Breast epithelium (tissue), 4 donors: ENCODE measurements at regions not wholly inside any gene's neighbourhood (a gene's known extent, or its start where the extent isn't known, plus 50 kb on each side); places are given as distances from the start of the nearest gene placed in this dataset.

ENCODE experiments used
- DNase-seq, 2 donors: peaks; one replicate each; pipeline ENCODE4 v3.0.0-alpha.2; 2019; ENCODE audit warnings: low spot score in 2 of 2
- H3K27ac ChIP-seq, 2 donors: fragments of 200-600 bp; sonication (generic) in 1 of 2; one replicate each; pipeline ENCODE4 v1.5.1; 2016 to 2019; ENCODE audit warnings: mild to moderate bottlenecking in 1 of 2
- H3K27me3 ChIP-seq, 2 donors: fragments of 200-600 bp; sonication (generic) in 1 of 2; one replicate each; pipeline versions ENCODE4 v1.5.1 to v1.6.0; 2017 to 2019; ENCODE audit warnings: control low read depth in 1 of 2, mild to moderate bottlenecking in 1 of 2
- H3K36me3 ChIP-seq: fragments of 200-600 bp; one replicate; pipeline ENCODE4 v1.5.1; 2019
- H3K4me1 ChIP-seq, 2 donors: fragments of 200-600 bp; sonication (generic); one replicate each; pipeline ENCODE4 v1.5.1; 2016 to 2019; ENCODE audit warnings: control low read depth in 1 of 2
- H3K4me3 ChIP-seq, 3 donors: fragments of 200-600 bp; sonication (generic); 1 replicate in 2 of 3; 2 replicates in 1 of 3; pipeline ENCODE4 v1.5.1; 2016 to 2019; ENCODE audit warnings: mild to moderate bottlenecking in 3 of 3, moderate library complexity in 2 of 3
- H3K9me3 ChIP-seq, 2 donors: fragments of 200-600 bp; sonication (generic) in 1 of 2; one replicate each; pipeline ENCODE4 v1.5.1; 2016 to 2019; ENCODE audit warnings: control low read depth in 1 of 2
- POLR2A ChIP-seq: fragments of 450-650 bp; IDR thresholded peaks from one replicate; pipeline ENCODE4 v1.6.1; 2016; ENCODE audit warnings: antibody characterized with exemption, mild to moderate bottlenecking, moderate library complexity
- POLR2AphosphoS5 ChIP-seq, 3 donors: sonication (generic); formaldehyde crosslinking; IDR thresholded peaks; one replicate each; pipeline ENCODE4 v1.6.1; 2017; ENCODE audit warnings: antibody characterized with exemption in 3 of 3
- intact Hi-C: fragments of 100-400 bp; cut with DNase I; formaldehyde crosslinking; loops from one replicate; pipeline ENCODE4 v1.15.1; 2023; ENCODE audit warnings: low total_unique reads
- TF ChIP-seq, protein P1 (sequence below), 3 donors: fragments of 450-650 bp; IDR thresholded peaks; one replicate each; pipeline ENCODE4 v1.5.1; 2016 to 2017; ENCODE audit warnings: antibody characterized with exemption in 3 of 3, mild to moderate bottlenecking in 3 of 3, moderate library complexity in 3 of 3

GRCh38 chr2:12305931-12306330 is 410.8 kb upstream of the TRIB2 start:
- intact Hi-C loops, result no loop called here
- Histone ChIP-seq H3K4me1 (no peaks in the 10 kb centered on the region), H3K4me3 (no peak overlapping the region), H3K27ac (no peak overlapping the region), H3K36me3 (no peaks in the 10 kb centered on the region), H3K9me3 (no peaks in the 10 kb centered on the region), H3K27me3 (no peaks in the 10 kb centered on the region)
- no peak for DNase-seq
- TF ChIP-seq POLR2AphosphoS5 (IDR thresholded peaks at IDR 0.05) (no peak), POLR2A (no peak)
- TF ChIP-seq, protein P1, sequence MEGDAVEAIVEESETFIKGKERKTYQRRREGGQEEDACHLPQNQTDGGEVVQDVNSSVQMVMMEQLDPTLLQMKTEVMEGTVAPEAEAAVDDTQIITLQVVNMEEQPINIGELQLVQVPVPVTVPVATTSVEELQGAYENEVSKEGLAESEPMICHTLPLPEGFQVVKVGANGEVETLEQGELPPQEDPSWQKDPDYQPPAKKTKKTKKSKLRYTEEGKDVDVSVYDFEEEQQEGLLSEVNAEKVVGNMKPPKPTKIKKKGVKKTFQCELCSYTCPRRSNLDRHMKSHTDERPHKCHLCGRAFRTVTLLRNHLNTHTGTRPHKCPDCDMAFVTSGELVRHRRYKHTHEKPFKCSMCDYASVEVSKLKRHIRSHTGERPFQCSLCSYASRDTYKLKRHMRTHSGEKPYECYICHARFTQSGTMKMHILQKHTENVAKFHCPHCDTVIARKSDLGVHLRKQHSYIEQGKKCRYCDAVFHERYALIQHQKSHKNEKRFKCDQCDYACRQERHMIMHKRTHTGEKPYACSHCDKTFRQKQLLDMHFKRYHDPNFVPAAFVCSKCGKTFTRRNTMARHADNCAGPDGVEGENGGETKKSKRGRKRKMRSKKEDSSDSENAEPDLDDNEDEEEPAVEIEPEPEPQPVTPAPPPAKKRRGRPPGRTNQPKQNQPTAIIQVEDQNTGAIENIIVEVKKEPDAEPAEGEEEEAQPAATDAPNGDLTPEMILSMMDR (IDR thresholded peaks at IDR 0.05), result no peak

GRCh38 chr2:12310399-12310798 is 406.3 kb upstream of the TRIB2 start:
- intact Hi-C loops, result no loop called here
- H3K4me1 ChIP-seq, result no peaks in the 10 kb centered on the region
- no peak for DNase-seq
- no peaks in the 10 kb centered on the region for H3K27me3 ChIP-seq
- no peaks in the 10 kb centered on the region for H3K9me3 ChIP-seq
- TF ChIP-seq POLR2AphosphoS5 (IDR thresholded peaks at IDR 0.05), result no peak
- TF ChIP-seq POLR2A, result no peak
- TF ChIP-seq, protein P1 (IDR thresholded peaks at IDR 0.05), result no peak
- no peak overlapping the region for H3K27ac ChIP-seq
- H3K4me3 ChIP-seq, result no peak overlapping the region
- H3K36me3 ChIP-seq, result no peaks in the 10 kb centered on the region

GRCh38 chr2:12313445-12314126 is 403.1 kb upstream of the TRIB2 start:
- Histone ChIP-seq H3K4me1 (no peaks in the 10 kb centered on the region), H3K27me3 (no peaks in the 10 kb centered on the region), H3K36me3 (no peaks in the 10 kb centered on the region), H3K27ac (no peak overlapping the region), H3K9me3 (no peaks in the 10 kb centered on the region), H3K4me3 (no peak overlapping the region)
- DNase-seq, result no peak
- intact Hi-C loops, result no loop called here
- TF ChIP-seq, protein P1 (IDR thresholded peaks at IDR 0.05), result no peak
- TF ChIP-seq POLR2AphosphoS5 (IDR thresholded peaks at IDR 0.05) (no peak), POLR2A (no peak)

DNA sequence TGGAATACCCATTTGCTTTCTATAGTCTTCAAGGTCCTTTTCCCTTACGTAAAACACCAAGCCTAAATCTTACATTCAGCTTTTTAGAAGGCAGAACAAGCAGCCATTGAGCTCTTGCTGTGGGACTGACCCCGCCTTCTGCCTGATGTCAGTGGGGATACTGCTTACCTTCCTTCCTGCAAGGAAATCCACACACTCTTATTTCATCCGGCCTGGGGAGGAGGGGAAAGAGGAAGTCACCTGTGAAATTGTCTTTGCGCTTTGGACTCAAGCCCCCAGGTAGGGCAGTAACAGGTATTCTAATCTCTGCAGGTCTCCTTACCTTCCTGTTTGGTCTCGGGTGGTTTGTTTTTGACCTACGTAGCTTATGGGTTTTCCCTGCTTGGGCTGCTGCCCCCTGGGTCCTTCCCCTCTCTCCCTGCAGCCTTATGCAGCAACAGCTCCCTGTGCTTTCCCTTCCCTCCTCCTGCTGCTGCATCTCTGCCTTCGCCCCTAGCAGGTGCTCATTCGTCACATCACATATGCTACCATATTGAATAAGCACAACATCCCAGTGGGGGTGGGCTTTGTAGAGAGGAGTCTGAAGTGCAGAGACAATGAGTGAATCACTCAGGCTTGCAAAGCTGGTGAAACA is 402.5 kb upstream of the TRIB2 start:
- H3K27ac ChIP-seq, result peak overlapping the region in 1 of 2 donors; percentile 7
- no peaks in the 10 kb centered on the region for H3K36me3 ChIP-seq
- intact Hi-C loops, result no loop called here
- H3K27me3 ChIP-seq, result no peaks in the 10 kb centered on the region
- TF ChIP-seq POLR2AphosphoS5 (IDR thresholded peaks at IDR 0.05), result no peak
- TF ChIP-seq, protein P1 (IDR thresholded peaks at IDR 0.05), result no peak
- TF ChIP-seq POLR2A, result no peak
- H3K4me1 ChIP-seq, result no peaks in the 10 kb centered on the region
- H3K4me3 ChIP-seq, result no peak overlapping the region
- H3K9me3 ChIP-seq, result no peaks in the 10 kb centered on the region
- DNase-seq, result no peak

DNA sequence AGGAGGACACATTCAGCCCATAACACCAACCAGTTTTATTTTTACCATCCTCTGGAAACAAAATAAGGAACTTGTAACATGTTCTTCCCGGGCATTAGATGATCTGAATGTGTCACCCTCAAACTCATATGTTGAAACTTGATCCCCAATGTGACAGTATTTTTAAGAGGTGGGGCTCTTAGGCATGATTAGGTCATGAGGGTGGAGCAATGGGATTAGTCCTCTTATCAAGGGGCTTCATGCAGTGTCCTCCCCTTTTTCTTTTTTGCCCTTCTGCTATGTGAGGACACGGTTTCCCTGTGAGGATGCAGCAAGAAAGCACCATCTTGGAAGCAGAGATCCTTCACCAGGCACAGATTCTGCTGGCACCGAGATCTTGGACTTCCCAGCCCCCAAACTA is 401.5 kb upstream of the TRIB2 start:
- H3K4me1 ChIP-seq, result no peaks in the 10 kb centered on the region
- DNase-seq, result no peak
- H3K9me3 ChIP-seq, result no peaks in the 10 kb centered on the region
- no peak for TF ChIP-seq POLR2A
- TF ChIP-seq, protein P1 (IDR thresholded peaks at IDR 0.05), result no peak
- TF ChIP-seq POLR2AphosphoS5 (IDR thresholded peaks at IDR 0.05), result no peak
- no peaks in the 10 kb centered on the region for H3K27me3 ChIP-seq
- no peaks in the 10 kb centered on the region for H3K36me3 ChIP-seq
- no peak overlapping the region for H3K4me3 ChIP-seq
- intact Hi-C loops, result no loop called here
- no peak overlapping the region for H3K27ac ChIP-seq
